DOHH2 (cell line): ENCODE measurements at regions not wholly inside any gene's neighbourhood (a gene's known extent, or its start where the extent isn't known, plus 50 kb on each side); places are given as distances from the start of the nearest gene placed in this dataset.

Experiments
- CTCF ChIP-seq: fragments of 200-600 bp; sonication (generic); IDR thresholded peaks from one replicate; pipeline ENCODE4 v1.5.1; 2014; ENCODE audit warnings: antibody characterized with exemption, mild to moderate bottlenecking, low read depth, low read length; ENCODE audit not compliant: poor library complexity, severe bottlenecking
- EZH2phosphoT487 ChIP-seq: fragments of 200-600 bp; sonication (generic); IDR thresholded peaks from 2 replicates; pipeline ENCODE4 v1.6.1; 2017; ENCODE audit warnings: borderline replicate concordance, mild to moderate bottlenecking, antibody characterized with exemption, low read length, moderate library complexity, mixed read lengths

DNA sequence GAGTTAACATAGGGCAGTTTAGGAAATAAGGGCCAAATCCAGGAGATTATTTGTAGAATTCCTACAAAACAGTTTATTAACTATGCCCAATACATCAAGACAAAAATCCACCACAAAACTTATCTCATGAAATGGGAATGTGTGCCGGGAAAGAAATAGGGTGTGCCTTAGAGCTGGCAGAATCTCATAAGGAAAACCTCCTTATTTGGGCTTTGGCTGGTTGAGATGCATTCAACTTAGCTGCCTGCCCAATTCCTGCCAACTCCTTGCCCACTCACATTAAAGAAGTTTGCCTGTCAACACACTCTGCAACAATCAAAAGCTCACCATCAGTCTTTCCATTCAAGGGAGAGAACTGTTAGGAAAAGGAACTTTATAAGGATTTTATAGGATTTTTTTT is 500.6 kb downstream of the SATB2 start:
- TF ChIP-seq CTCF (no peak), EZH2phosphoT487 (no peak)
